ENCODE measurements at regions not wholly inside any gene's neighbourhood (a gene's known extent, or its start where the extent isn't known, plus 50 kb on each side); places are given as distances from the start of the nearest gene placed in this dataset.

- no peak for DNase-seq
Observed at GRCh38 chr21:24988941-24989340, 618.3 kb downstream of the MRPL39 start.

- no peak for DNase-seq
Observed at GRCh38 chr21:24976238-24976637, 631.0 kb downstream of the MRPL39 start.

DNA sequence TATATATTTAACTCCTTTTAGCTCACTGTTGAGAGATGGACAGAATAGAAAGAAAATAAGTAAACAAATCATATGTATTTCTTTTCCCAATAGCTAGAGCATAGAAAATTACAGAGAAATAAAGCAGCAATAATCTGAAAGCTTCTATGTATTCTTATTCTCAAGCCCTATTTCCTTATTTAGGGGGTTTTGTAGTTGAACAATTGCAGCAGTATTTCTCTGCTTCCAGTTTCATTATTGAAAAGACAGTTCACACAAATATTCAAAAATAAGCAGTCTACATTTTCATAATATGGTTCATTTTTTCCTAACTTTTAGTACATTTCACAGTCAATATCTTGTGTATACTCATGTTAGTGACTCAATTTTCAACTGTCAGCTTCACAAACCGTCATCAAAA lies 638.2 kb downstream of the MRPL39 start:
- DNase-seq, result no peak

DNA sequence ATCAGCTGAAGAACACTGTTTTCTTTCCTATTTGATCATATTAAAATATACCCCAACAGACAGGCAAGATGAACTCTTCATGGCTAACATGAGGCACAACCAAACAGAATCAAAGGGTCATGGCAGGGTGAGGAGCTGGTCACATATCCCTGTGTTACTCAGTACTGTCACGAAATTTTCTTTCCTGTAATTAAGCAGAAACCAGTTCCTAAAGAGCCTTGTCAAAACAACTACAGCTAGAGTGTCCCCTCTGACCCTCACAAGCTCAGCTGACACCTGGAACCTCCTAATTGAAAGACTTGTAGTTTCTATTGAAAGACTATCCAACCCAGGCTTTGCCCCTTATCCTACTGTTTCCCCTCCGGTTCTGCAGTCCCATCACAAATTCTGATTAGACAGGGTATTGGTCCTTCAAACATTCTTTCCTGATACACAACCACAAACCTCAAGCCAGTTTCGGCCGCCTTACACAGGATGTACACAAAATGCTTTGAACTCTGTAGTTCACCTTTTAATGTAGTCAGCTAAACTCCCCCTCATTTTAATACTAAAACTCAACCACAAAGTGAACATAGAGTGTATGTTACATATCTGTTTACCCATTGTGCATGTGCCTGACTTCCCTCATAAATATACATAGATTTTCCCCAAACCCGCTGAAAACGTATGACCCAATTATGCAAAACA lies 651.9 kb downstream of the MRPL39 start:
- DNase-seq, result no peak

DNA sequence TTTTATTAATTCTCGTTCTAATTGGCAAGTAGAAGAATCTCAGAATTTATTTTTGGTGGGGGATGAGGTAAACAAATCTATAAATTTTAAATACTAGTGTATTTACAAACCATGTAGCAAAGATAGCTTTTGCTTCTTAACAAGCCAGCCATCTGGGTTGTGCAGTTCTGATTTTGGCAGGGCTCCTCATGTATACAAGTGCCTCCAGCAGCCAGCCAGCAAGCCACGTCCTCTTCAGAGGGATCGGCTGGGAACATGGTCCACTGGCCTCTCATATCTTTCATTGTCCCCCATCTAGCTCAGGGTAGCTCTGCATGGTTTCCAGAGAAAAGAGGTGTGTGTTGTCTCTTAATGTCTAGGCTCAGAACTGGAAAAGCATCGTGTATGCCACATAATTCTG lies 659.1 kb downstream of the MRPL39 start:
- DNase-seq, result no peak

- DNase-seq, result no peak
Observed at GRCh38 chr21:24945910-24946309, 661.4 kb downstream of the MRPL39 start.

- no peak for DNase-seq
Observed at GRCh38 chr21:24941316-24942185, 665.7 kb downstream of the MRPL39 start.

GRCh38 chr21:24939291-24939690 lies 668.0 kb downstream of the MRPL39 start:
- DNase-seq, result no peak

GRCh38 chr21:24938573-24938972 lies 668.7 kb downstream of the MRPL39 start:
- DNase-seq, result no peak

GRCh38 chr21:24935991-24936390 lies 671.3 kb downstream of the MRPL39 start:
- DNase-seq, result no peak

GRCh38 chr21:24910591-24910990 lies 696.7 kb downstream of the MRPL39 start:
- no peak for DNase-seq

GRCh38 chr21:24903994-24904635 lies 703.2 kb downstream of the MRPL39 start:
- DNase-seq, result no peak

- DNase-seq, result no peak
Observed at GRCh38 chr21:24899138-24899537, 708.1 kb downstream of the MRPL39 start.

DNA sequence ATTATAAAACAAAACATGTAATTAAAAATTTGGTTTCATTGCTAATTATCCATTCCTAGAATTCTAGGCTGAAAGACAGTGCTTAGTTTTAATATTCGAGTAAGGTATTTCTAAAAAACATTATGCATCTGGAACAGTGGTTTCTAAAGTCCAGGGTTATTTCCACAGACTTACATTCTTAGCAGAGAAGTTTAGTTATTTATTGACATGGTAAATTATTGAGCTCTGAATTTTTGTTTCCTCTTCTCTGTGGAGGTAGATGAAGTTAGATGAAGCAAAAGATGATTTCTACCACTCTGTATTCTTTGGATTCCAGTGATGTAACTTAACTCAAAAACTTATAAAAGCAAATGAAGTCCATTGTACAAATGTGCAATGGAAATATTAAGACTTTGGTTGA lies 709.4 kb downstream of the MRPL39 start:
- DNase-seq, result no peak

DNA sequence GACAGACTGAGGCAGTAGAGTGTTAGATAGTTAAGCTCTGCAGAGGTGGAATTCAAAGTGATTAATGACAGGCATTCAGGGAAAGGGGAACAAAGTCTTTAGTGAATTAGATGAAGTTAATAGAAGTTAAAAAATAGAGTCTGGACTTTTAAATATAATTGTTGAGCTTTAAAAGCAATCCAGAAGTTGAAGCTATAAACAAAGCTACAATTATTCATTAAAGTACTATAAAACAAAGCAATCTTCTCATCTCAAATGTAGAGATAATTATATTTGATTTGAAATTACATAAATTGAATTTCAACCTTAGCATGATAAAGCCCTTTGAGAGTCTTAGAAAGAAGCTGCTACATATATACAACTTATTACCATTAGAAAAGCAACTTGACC lies 710.6 kb downstream of the MRPL39 start:
- no peak for DNase-seq

DNA sequence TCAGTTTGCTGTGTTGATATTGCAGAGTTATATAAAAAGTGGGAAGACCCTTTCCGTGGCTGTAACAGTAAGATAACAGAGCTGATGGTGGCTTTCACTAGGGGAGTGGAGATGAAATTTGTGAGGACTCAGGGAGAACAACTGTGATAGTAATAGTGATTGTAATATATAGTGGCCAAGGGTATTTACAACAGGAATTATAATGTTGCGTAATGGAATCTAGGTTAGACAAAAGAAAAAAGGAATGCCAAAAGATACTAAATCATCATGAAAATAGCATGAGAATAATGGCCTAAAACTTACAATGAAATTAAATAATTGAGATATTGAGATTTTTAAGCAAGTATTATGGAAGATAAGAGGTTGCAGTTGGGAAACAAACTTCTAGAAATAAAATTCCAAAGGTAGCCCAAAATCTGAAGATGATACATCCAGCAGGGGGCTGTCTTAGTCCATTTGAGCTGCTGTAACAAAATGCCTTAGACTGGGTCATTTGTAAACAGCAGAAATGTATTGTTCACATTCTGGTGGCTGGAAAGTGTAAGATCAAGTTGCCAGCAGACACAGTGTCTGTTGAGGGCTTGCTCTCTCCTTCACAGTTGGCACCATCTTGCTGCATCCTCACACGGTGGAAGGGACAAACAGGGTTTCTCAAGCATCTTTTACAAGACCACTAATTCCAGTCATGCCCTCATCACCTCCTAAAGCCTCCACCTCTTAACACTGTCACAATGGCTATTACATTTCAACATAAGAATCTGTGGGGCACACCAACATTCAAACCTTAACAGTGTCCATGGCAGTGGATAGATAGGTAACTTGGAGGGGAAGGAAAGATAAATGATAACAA lies 711.2 kb downstream of the MRPL39 start:
- no peak for DNase-seq

DNA sequence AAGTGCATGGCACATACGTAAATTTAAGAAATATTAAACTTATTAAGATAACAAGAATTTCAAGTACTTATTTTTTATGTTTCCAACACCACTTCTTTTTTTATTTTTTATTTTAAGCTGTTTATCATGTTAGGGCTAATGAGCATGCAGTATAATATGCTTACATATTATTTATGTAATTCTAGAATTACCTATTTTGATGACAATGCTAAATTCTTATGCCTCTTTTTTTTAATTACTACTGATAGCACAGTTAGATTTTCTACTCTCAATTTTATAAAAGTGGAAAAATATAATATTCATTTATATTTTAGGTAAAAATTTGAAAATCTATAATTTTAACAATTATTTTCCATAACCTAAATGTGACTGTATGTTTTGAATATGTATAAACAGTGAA lies 713.0 kb downstream of the MRPL39 start:
- no peak for DNase-seq

DNA sequence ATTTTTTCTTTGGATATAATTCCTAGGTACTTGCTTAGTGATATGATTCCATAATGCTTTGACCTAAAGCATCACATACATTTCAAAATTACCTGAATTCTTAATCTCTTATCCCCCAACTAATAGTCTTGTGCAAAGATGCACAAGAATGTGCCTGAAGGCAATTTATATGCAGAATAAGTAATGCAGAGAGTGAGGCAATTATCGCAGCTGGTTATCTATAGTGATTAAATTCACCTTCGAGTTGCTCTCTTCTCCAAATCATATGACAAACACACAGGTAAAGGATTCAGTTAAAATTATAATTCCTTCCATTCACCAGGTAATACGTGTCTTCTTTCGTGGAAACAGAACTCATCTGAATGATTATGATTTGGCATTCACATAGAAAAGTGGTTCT lies 717.3 kb downstream of the MRPL39 start:
- no peak for DNase-seq

- DNase-seq, result no peak
Observed at GRCh38 chr21:24881506-24881905, 725.8 kb downstream of the MRPL39 start.

GRCh38 chr21:24870633-24871032 lies 736.6 kb downstream of the MRPL39 start:
- DNase-seq, result no peak

GRCh38 chr21:24869862-24870261 lies 737.4 kb downstream of the MRPL39 start:
- DNase-seq, result no peak

- no peak for DNase-seq
Observed at GRCh38 chr21:24868117-24868516, 739.2 kb downstream of the MRPL39 start.

DNA sequence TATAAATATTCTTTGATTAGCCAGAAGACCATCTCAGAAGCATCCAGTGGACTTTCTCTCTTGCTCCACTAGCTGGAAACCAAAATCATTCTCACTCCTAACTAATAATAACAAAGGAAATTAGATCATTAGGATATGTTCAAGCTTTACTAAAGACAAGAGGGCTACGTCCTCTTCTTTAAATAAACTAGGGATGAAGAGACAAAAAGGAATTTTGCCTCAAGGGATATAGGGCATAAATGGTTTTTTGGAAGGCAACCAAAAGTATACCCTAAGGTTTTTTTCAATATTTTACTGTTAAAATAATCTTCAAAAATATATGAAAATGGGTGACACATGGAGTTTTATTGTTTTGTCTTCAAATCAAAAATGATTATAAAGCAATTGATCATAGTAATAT lies 745.8 kb downstream of the MRPL39 start:
- DNase-seq, result no peak

Measured in NCI-H510A treated with DMSO at 0.1 percent for 48 hours (cell line).